Urothelium cell line (cell line): ENCODE measurements at regions not wholly inside any gene's neighbourhood (a gene's known extent, or its start where the extent isn't known, plus 50 kb on each side); places are given as distances from the start of the nearest gene placed in this dataset.

Experiments used
- DNase-seq: peaks from one replicate; pipeline ENCODE4 v3.0.0; 2011; ENCODE audit warnings: low spot score, mixed read lengths
- FAIRE-seq: peaks from 2 replicates; lab custom pipeline; 2011; peaks lifted over from hg19 to GRCh38; lab: Jason Lieb, UNC

DNA sequence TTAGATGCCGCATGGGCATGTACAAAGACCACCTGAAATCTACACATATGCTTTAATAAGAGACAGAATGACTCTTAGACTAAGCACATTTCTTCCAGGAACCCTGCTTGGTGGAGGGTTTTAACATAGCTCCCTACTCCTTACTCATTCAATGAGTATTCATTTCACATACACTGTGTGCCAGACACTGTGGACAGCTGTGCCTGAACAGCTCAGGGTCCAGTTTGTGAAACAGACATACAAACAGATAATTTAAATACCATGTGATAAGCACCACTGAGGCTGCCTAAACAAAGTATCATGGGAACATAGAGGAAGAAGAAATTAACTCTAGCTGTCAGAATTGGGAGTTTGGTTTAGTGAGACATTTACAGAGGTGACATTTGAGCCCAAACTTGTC is 65.2 kb upstream of the ITPRID1 start:
- DNase-seq (no peak), FAIRE-seq (peak; percentile 48)

GRCh38 chr7:31455844-31456243 is 58.0 kb upstream of the ITPRID1 start:
- DNase-seq (no peak), FAIRE-seq (peak; percentile 75)

DNA sequence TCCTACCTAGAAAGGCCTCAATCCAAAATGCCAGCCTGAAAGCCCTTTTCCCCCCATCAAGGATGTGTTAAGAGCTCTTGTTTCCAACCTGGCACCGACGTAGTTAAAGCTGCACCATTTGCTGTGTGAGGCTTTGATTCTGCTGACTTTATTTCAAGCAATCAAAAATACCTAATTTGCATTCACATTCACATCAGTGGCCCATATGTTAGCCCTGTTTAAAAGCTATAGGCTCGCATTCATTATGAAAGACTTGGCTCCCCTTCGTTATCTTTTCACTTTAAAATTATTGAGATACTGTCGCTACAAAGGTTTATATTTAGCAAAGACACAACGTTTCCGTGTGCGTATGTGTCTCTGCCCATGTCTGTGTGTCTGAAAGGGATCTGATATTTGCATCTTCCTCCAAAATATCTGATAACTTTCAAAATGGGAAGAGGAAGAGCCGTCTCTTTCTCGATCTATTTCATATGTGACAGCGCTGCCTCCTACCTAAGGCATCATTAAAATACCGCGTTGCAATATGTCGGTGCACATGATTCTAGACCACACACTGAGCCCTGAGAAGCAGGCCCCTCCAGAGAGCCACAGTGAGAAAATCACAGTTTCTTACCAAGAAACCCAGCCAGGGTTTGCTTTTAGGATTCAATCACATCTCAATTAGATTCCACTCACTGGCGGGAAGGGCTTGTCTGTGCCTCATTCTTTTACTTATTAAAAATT is 57.1 kb upstream of the ITPRID1 start:
- no peak for DNase-seq
- FAIRE-seq = no peak

DNA sequence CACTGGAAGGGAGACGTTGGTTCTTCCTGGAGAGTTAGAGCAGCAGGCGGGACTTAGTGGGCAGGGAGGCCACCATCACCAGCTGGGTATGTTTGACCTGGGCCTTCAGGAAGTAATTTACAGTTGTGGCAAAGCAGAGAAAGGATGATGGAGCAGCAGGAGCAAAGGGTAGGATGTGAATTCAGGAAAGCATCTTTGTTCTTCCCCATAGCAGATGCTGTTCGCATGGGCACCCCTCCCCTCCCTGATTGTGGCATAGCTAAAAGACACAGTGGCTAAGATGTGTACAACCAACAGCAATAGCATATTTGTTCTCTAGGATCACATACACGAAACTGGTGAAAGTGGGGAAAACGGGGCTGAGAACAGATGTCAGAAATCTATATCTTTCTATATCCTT is 56.3 kb upstream of the ITPRID1 start:
- DNase-seq (no peak), FAIRE-seq (no peak)

DNA sequence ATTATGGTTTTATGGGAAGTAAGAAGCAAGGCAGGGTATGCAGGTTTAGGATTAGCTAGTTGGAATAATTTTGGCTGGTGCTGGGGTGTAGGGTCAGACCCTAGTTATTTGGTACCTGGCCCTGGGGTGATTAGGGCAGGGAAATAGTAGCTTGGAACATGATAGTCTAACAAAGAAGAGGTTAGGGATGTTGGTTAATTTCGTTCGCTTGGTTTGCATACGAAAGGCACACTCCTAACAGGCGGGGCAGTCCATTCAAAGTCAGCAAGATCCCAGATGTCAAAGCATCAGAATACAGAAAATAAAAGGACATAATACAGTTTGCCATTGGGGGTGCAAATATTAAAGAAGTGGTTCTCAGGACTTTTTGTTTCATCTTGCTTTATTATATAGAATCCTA is 55.7 kb upstream of the ITPRID1 start:
- FAIRE-seq = no peak
- no peak for DNase-seq

GRCh38 chr7:31462636-31463035 is 51.3 kb upstream of the ITPRID1 start:
- FAIRE-seq (no peak), DNase-seq (no peak)
